Stimulated activated CD4-positive, alpha-beta T cell treated with anti-CD3 and anti-CD28 coated beads, Interleukin-2, amount 100 ng/mL, for 4 hours (primary cell): ENCODE measurements at regions not wholly inside any gene's neighbourhood (a gene's known extent, or its start where the extent isn't known, plus 50 kb on each side); places are given as distances from the start of the nearest gene placed in this dataset.
"Not testable (repeated sequence)": the region's sequence is repeated elsewhere in the genome, so short reads cannot be mapped to it uniquely, and the experiment has no call there.

Experiments
- DNase-seq: peaks from one replicate; pipeline ENCODE4 v3.0.0-alpha.2; 2020; ENCODE audit warnings: low read depth

- DNase-seq, result no peak
Measured at GRCh38 chr10:130351466-130352290, 215.5 kb downstream of the GLRX3 start.

GRCh38 chr10:130352291-130352645, 216.1 kb downstream of the GLRX3 start:
- DNase-seq, result no peak

GRCh38 chr10:130353928-130354572, 217.9 kb downstream of the GLRX3 start:
- no peak for DNase-seq

- DNase-seq, result no peak
Measured at GRCh38 chr10:130354573-130354954, 218.4 kb downstream of the GLRX3 start.

- no peak for DNase-seq
Measured at GRCh38 chr10:130354976-130355795, 219.0 kb downstream of the GLRX3 start.

- DNase-seq, result not testable (repeated sequence)
Measured at GRCh38 chr10:130356429-130356828, 220.2 kb downstream of the GLRX3 start.

- DNase-seq, result no peak
Measured at GRCh38 chr10:130357226-130357625, 221.0 kb downstream of the GLRX3 start.

GRCh38 chr10:130357951-130358350, 221.8 kb downstream of the GLRX3 start:
- DNase-seq, result no peak

GRCh38 chr10:130358981-130359650, 222.9 kb downstream of the GLRX3 start:
- DNase-seq, result no peak

- DNase-seq, result no peak
Measured at GRCh38 chr10:130359711-130360110, 223.5 kb downstream of the GLRX3 start.

GRCh38 chr10:130360826-130361311, 224.7 kb downstream of the GLRX3 start:
- no peak for DNase-seq

- DNase-seq, result no peak
Measured at GRCh38 chr10:130361351-130362105, 225.3 kb downstream of the GLRX3 start.

- DNase-seq, result no peak
Measured at GRCh38 chr10:130362308-130362761, 226.1 kb downstream of the GLRX3 start.

GRCh38 chr10:130363051-130363450, 226.9 kb downstream of the GLRX3 start:
- no peak for DNase-seq

- DNase-seq, result no peak
Measured at GRCh38 chr10:130363899-130364445, 227.8 kb downstream of the GLRX3 start.

- no peak for DNase-seq
Measured at GRCh38 chr10:130364631-130365411, 228.6 kb downstream of the GLRX3 start.

GRCh38 chr10:130368761-130369560, 232.8 kb downstream of the GLRX3 start:
- DNase-seq, result no peak

GRCh38 chr10:130369645-130370381, 233.6 kb downstream of the GLRX3 start:
- no peak for DNase-seq
